PFSK-1 (cell line): ENCODE measurements at regions not wholly inside any gene's neighbourhood (a gene's known extent, or its start where the extent isn't known, plus 50 kb on each side); places are given as distances from the start of the nearest gene placed in this dataset.

Experiments used
- SIN3A ChIP-seq: IDR thresholded peaks from 2 replicates; pipeline ENCODE4 v1.6.1; 2012; ENCODE audit warnings: mild to moderate bottlenecking, low read length, moderate library complexity, borderline replicate concordance; ENCODE audit not compliant: insufficient read depth
- TAF1 ChIP-seq: IDR thresholded peaks from 2 replicates; pipeline ENCODE4 v1.6.1; 2012; ENCODE audit warnings: low read length, control low read depth, borderline replicate concordance; ENCODE audit not compliant: insufficient read depth

DNA sequence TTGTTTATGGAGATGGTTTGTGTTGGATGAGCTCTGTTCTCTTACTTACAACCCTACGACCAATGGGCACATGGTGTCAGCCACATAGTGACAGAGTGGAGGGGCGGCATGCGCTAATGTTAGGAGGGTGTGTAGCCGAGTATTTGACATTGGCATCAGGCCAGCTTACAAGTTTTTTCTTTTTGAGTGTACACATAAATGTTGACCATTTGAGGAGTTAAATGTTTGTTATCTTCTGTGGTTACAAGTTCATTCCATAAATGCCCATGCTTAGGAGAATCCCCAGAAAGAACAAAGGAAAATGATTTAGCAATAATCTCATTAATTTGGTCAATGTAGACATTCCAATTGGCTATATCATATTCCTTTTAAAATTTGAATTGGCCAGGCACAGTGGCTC is 180.1 kb upstream of the ELL2 start:
- no peak for TF ChIP-seq SIN3A
- TF ChIP-seq TAF1 = no peak
